ENCODE measurements at regions not wholly inside any gene's neighbourhood (a gene's known extent, or its start where the extent isn't known, plus 50 kb on each side); places are given as distances from the start of the nearest gene placed in this dataset.
A peak's percentile ranks its signal among the peaks of the same experiment; 100 is the strongest.
"Not testable (repeated sequence)": the region's sequence is repeated elsewhere in the genome, so short reads cannot be mapped to it uniquely, and the experiment has no call there.

DNA sequence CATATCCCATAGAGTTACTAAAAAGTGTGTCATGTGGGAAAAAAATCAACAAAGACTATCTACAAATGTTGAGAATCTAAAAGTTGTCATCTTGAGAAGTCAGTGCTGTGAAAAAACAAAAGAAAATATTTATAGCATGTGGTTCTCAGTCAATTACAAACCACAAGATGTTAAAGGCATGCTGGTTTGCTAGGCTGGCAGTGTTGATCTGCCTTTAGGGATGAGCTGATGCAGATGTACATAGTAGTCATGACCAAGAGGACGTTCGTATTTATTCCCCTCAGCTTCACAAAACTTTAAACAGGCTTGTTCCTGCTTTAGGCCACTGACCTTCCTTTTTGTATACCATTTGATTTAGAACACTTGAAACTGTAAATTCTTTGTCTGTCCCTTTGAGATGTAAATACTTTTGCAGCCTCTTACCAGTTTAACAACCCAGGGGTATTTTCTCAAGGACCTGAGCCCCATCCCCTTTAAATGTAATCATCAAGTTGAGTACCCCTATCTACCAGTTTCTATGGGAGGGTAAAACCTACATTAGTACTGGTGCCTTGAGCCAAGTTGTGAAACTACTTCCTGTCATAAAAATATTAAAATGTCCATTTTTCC is 446.6 kb downstream of the KCNJ18 start:
- DNase-seq (ENCODE audit: low spot score): no peak

- peak; percentile 78 for DNase-seq (ENCODE audit: low spot score)
Measured at GRCh38 chr17:22142091-22142490, 449.8 kb downstream of the KCNJ18 start.

DNA sequence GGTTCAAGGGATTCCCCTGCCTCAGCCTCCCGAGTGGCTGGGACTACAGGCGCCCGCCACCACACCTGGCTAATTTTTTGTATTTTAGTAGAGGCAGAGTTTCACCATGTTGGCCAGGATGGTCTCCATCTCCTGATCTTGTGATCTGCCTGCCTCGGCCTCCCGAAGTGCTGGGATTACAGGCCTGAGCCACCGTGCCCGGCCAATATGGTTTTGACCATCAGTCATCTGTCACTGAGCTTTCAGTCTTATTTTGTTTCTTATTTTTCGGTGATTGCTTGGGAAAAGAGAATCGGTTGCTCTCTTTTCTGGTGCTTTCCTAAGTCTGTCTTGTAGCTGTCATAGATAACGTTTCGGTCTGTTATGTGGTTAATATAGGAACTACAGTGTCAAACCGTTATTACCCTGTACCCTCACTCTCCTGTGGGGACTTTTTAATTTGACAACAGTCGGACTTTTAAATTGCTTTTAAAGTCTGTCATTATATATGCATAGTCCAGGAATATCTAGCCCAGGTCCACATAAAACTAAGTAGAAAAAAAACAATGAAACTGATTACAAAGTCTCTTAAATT is 453.4 kb downstream of the KCNJ18 start:
- no peak for DNase-seq (ENCODE audit: low spot score)

- no peak for DNase-seq (ENCODE audit: low spot score)
Measured at GRCh38 chr17:22158364-22158763, 466.0 kb downstream of the KCNJ18 start.

DNA sequence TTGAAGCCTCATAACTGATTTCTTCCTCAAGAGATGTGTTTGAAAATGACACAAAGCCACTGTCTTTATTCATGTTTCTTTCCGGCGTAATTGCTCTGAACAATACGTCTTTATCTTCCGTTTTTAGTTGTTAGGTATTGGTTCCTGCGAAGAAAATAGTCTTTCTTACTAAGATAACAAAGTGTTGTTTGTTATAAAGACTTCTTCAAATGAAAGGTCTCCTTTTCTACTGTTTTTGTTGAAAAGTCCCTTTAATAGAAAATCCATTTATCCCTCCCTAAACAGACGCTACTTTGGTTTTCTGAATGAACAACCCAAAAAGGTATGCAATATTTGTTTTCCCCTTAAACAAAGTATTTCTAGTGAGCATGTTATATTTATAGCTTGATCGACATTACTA is 469.1 kb downstream of the KCNJ18 start:
- no peak for DNase-seq (ENCODE audit: low spot score)

DNA sequence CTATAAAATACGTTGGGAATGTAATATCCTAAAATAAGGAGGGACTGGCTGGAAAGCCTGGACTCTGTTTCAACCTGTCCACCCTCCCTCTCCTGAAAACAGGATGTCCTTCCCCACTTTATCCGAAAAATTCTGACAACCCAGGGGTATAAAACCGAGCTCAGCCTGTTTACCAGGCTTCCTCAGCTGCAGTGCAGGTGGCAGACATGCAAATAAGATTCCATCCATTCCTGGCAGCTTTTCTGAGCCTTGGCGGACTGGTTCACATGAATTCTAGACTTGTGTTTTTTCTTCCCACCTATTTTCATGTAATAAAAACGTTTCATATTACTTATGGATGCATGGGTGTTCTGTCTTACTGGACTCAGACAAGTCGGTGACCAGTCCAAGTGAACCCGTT is 479.3 kb downstream of the KCNJ18 start:
- DNase-seq (ENCODE audit: low spot score): no peak

DNA sequence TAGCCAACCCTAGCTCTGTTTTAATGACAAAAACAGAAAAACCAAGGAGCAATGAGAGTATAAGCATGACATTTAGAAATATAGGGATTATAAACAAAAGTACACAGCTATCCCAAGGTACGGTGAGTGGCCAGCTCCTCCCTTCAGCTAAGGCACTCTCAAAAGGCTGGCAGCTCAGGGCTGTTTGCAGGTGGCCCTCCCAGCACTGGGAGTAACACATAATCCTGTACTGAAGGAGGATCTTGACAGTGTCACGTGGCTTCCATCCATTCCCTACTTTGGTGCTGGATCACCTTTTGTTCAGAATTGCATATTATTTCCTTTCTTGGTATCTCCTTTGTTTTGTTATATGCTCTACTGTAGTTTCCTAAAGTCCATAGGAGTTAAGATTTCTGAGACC is 500.8 kb downstream of the KCNJ18 start:
- DNase-seq (ENCODE audit: low spot score): no peak

DNA sequence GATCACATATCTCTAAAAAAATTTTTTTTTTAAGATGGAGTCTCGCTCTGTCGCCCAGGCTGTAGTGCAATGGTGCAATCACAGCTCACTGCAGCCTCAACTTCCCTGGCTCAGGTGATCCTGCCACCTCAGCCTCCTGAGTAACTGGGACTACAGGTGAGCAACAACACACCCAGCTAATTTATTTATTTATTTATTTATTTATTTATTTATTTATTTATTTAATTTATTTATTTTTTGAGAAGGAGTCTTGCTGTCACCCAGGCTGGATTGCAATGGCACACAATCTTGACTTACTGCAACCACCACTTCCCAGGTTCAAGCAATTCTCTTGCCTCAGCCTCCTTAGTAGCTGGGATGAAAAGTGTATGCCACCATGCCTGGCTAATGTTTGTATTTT is 507.9 kb downstream of the KCNJ18 start:
- not testable (repeated sequence) for DNase-seq (ENCODE audit: low spot score)

DNA sequence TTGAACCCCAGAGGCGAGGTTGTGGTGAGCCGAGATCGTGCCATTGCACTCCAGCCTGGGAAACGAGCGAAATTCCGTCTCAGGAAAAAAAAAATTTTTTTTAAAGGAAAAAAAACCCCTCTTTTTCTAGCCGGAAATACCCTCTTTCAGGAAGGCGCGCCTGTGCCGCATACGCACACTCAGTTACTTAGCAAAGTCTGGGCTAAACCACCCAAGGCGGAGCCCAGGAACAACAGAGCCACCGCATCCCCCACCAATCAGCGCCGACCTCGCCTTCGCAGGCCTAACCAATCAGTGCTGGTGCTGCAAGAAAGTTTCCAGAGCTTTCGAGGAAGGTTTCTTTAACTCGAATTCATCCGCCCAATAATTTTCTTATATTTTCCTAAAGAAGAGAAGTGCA is 510.4 kb downstream of the KCNJ18 start:
- DNase-seq (ENCODE audit: low spot score): no peak

GRCh38 chr17:22203208-22203715 is 510.9 kb downstream of the KCNJ18 start:
- DNase-seq (ENCODE audit: low spot score): no peak

DNA sequence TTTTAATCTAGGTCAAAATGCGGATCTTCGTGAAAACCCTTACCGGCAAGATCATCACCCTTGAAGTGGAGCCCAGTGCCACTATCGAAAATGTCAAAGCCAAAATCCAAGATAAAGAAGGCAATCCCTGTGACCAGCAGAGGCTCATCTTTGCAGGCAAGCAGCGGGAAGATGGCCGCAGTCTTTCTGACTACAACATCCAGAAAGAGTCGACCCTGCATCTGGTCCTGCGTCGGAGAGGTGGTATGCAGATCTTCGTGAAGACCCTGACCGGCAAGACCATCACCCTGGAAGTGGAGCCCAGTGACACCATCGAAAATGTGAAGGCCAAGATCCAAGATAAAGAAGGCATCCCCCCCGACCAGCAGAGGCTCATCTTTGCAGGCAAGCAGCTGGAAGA is 511.8 kb downstream of the KCNJ18 start:
- DNase-seq (ENCODE audit: low spot score): not testable (repeated sequence)

GRCh38 chr17:22210212-22210611 is 517.9 kb downstream of the KCNJ18 start:
- DNase-seq (ENCODE audit: low spot score): not testable (repeated sequence)

- DNase-seq (ENCODE audit: low spot score): not testable (repeated sequence)
Measured at GRCh38 chr17:22213169-22213568, 520.8 kb downstream of the KCNJ18 start.

DNA sequence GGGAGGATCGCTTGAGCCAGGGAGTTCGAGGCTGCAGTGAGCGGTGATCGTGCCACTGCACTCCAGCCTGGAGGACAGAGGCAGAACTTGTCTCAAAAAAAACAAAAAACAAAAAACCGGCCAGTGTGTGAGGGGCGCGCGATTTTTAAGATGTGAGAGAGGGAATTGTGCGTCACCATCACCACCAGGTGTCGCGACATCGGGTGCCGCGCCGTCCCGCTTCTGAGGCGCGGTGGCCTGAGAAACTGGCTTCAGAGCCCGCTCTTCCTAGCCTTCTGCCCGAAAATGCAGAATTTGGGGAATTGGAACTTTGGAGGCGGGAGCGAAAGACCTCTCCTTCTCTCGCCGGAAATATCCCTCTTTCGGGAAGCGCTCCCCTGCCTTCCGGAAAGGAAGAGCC is 524.8 kb downstream of the KCNJ18 start:
- no peak for DNase-seq (ENCODE audit: low spot score)

DNA sequence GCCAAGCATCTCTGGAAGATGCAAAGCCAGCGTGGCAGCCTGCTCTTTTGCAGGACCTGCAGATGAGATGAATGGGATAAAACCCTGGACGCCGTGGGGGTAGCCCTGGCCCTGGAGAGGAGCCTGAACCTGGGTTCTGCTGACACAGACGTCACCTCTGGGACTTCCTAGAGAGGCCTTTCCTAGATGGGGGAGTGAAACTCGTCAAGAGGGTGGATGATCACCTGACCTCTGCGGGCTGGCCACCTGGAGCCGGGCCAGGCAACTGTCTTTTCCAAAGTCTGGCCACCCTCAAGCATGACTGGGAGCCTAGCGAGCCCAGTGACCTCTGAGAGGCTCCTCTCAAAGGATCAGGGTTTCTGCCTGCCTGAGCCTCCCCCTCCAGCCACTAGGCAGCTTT is 529.0 kb downstream of the KCNJ18 start:
- no peak for DNase-seq (ENCODE audit: low spot score)

DNA sequence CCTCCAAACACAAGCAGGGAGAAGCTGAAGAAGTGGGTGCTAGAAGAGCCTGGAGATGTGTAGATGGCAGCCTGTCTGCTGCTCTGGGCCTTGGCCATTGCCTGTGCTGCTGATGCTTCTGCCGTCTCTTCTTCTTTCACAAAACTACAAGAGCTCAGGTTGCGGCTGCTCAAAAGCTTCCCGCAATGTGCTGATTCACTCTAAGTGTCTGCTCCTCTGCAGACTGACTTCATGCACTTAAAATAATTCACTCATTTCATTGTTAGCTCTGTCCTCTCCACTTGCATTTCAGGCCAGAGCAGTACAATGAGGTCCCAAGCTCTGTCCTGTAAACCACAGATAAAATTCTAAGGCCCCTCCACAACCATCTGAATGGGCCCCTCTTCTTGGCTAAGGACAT is 534.2 kb downstream of the KCNJ18 start:
- not testable (repeated sequence) for DNase-seq (ENCODE audit: low spot score)

DNA sequence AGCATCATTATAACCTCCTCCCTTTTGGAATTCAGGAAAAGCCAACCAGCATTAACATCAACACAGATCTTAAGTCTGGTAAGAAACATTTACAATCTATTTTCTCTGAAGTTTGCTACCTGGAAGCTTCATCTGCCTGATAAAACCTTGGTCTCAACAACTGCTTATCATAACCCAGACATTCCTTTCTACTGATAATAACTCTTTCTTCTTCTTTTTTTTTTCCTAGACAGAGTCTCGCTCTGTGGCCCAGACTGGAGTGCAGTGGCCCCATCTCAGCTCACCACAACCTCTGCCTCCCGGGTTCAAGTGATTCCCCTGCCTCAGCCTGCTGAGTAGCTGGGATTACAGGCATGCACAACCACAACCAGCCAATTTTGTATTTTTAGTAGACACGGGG is 534.6 kb downstream of the KCNJ18 start:
- DNase-seq (ENCODE audit: low spot score): not testable (repeated sequence)

- DNase-seq (ENCODE audit: low spot score): not testable (repeated sequence)
Measured at GRCh38 chr17:22227699-22228553, 535.6 kb downstream of the KCNJ18 start.

DNA sequence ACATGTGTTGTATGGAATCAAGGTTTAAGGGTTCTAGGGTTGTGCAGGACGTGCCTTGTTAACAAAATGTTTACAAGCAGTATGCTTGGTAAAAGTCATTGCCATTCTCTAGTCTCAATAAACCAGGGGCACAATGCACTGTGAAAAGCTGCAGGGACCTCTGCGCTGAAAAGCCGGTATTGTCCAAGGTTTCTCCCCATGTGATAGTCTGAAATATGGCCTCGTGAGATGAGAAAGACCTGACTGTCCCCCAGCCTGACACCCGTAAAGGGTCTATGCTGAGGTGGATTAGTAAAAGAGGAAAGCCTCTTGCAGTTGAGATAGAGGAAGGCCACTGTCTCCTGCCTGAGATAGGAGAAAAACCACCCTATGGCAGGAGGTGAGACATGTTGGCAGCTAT is 537.5 kb downstream of the KCNJ18 start:
- not testable (repeated sequence) for DNase-seq (ENCODE audit: low spot score)

DNA sequence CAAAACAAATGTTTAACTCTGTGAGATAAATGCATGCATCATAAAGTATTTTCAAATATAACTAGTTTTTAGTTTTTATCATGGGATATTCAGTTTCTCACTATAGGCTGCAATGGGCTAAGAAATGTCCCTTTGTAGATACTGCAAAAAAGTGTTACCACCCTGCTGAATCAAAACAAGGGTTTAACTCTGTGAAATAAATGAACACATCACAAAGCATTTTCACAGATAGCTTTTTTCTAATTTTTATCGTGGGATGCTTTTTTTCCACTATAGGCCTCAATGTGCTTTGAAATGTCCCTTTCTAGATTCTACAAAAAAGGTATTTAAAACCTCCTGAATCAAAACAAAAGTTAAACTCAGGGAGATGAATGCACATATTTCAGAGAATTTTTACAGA is 541.1 kb downstream of the KCNJ18 start:
- DNase-seq (ENCODE audit: low spot score): no peak

DNA sequence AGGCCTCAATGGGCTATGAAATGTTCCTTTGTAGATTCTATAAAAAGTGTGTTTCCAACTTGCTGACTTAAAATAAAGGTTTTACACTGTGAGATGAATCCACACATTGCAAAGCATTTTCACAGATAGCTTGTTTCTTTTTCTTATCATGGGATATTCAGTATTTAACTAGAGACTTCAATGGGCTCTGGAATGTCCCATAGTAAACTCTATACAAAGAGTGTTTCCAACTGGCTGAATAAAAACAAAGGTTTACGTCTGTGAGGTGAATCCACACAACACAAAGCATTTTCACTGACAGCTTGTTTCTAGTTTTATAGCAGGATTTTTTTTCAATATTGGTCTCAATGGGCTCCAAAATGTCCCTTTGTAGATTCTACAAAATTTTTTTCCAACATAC is 550.1 kb downstream of the KCNJ18 start:
- no peak for DNase-seq (ENCODE audit: low spot score)

- DNase-seq (ENCODE audit: low spot score): no peak
Measured at GRCh38 chr17:22251498-22251897, 559.2 kb downstream of the KCNJ18 start.

DNA sequence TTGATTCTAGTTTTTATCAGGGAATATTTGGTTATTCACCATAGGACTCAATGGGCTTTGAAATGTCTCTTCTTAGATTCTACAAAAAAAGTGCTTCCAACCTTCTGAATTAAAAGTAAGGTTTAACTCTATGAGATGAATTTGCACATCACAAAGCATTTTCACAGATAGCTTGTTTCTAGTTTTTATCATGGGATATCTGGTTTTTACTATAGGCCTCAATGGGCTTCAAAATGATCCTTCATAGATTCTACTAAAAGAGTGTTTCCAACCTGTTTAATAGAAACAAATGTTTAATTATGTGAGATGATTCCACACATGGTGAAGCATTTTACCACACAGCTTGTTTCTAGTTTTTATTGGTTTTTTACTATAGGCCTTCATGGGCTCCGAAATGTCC is 560.7 kb downstream of the KCNJ18 start:
- no peak for DNase-seq (ENCODE audit: low spot score)

All from cerebellar cortex (tissue), 1 donor.